Thyroid gland (tissue), 4 donors: ENCODE measurements at regions not wholly inside any gene's neighbourhood (a gene's known extent, or its start where the extent isn't known, plus 50 kb on each side); places are given as distances from the start of the nearest gene placed in this dataset.
"Not testable (repeated sequence)": the region's sequence is repeated elsewhere in the genome, so short reads cannot be mapped to it uniquely, and the experiment has no call there.

Experiments used
- CTCF ChIP-seq, 6 experiments: fragments of 200-600 bp in 3 of 6; fragments of 450-650 bp in 3 of 6; sonication (generic) in 3 of 6; IDR thresholded peaks; one replicate each; pipeline ENCODE4 v1.5.1; 2016 to 2019; ENCODE audit warnings: antibody characterized with exemption in 6 of 6, mild to moderate bottlenecking in 2 of 6, inconsistent platforms in 1 of 6, moderate library complexity in 1 of 6
- POLR2A ChIP-seq, 2 donors: fragments of 450-650 bp; IDR thresholded peaks; one replicate each; pipeline ENCODE4 v1.6.1; 2017; ENCODE audit warnings: antibody characterized with exemption in 2 of 2, mild to moderate bottlenecking in 2 of 2, moderate library complexity in 1 of 2

- TF ChIP-seq CTCF, POLR2A (IDR thresholded peaks at IDR 0.05): not testable (repeated sequence)
Measured at GRCh38 chr10:124167925-124168324, 74.5 kb upstream of the CHST15 start.
